ENCODE measurements at regions not wholly inside any gene's neighbourhood (a gene's known extent, or its start where the extent isn't known, plus 50 kb on each side); places are given as distances from the start of the nearest gene placed in this dataset.

- dilution Hi-C loops (cut with MboI; ENCODE audit: extremely low pct_ligation_motif_present, low sequenced_read_pairs) = no loop called here
- FAIRE-seq = no peak
Observed at GRCh38 chr17:54738496-54738895, 162.2 kb upstream of the TOM1L1 start.

GRCh38 chr17:54744750-54745149 lies 155.9 kb upstream of the TOM1L1 start:
- no peak overlapping the region for H2AFZ ChIP-seq (ENCODE audit: control insufficient read depth, low read length)
- no peaks in the 10 kb centered on the region for H3K27me3 ChIP-seq (ENCODE audit: control insufficient read depth, extremely low read depth, insufficient read depth, low read length)
- H3K27ac ChIP-seq (ENCODE audit: control insufficient read depth, insufficient read depth, low read length) = no peak overlapping the region
- dilution Hi-C loops (cut with MboI; ENCODE audit: extremely low pct_ligation_motif_present, low sequenced_read_pairs) = no loop called here
- no peaks in the 10 kb centered on the region for H3K79me2 ChIP-seq (ENCODE audit: control insufficient read depth, insufficient read depth, low read length)
- H3K36me3 ChIP-seq (ENCODE audit: control insufficient read depth in 2 of 2, extremely low read depth in 1 of 2, insufficient read depth in 2 of 2, low read length in 2 of 2) = no peaks in the 10 kb centered on the region
- FAIRE-seq (no peak), DNase-seq (ENCODE audit: low read depth, low spot score) (no peak)
- TF ChIP-seq CTCF (optimal IDR thresholded peaks at IDR 0.05 in 1 of 3, IDR thresholded peaks at IDR 0.05 in 1 of 3, conservative IDR thresholded peaks at IDR 0.05 in 1 of 3; ENCODE audit: extremely low read depth in 1 of 3, insufficient read depth in 2 of 3, low read length in 3 of 3) (no peak), EZH2 (IDR thresholded peaks at IDR 0.05; ENCODE audit: low read length) (no peak)
- H3K4me1 ChIP-seq (ENCODE audit: control insufficient read depth, extremely low read depth, insufficient read depth, low read length) = no peaks in the 10 kb centered on the region
- H3K9me3 ChIP-seq (ENCODE audit: control insufficient read depth, low read depth, low read length) = no peaks in the 10 kb centered on the region
- no peak overlapping the region for H3K4me3 ChIP-seq (ENCODE audit: control insufficient read depth in 2 of 3, extremely low read depth in 1 of 3, insufficient read depth in 2 of 3, low read depth in 1 of 3, low read length in 3 of 3)
- no peaks in the 10 kb centered on the region for H3K9me1 ChIP-seq (ENCODE audit: control insufficient read depth, extremely low read depth, insufficient read depth, low read length)
- H3K4me2 ChIP-seq (ENCODE audit: control insufficient read depth, extremely low read depth, insufficient read depth, low read depth, low read length) = no peak overlapping the region
- H3K9ac ChIP-seq (ENCODE audit: control insufficient read depth, extremely low read depth, insufficient read depth, low read length) = no peak overlapping the region
- H4K20me1 ChIP-seq (ENCODE audit: control insufficient read depth, extremely low read depth, insufficient read depth, low read length) = no peaks in the 10 kb centered on the region

More at GRCh38 chr17:54738496-54738895, 162.2 kb upstream of the TOM1L1 start:
- H3K27me3 ChIP-seq (ENCODE audit: control insufficient read depth, extremely low read depth, insufficient read depth, low read length) = no peaks in the 10 kb centered on the region
- H3K4me2 ChIP-seq (ENCODE audit: control insufficient read depth, extremely low read depth, insufficient read depth, low read depth, low read length) = no peak overlapping the region
- no peaks in the 10 kb centered on the region for H3K36me3 ChIP-seq (ENCODE audit: control insufficient read depth in 2 of 2, extremely low read depth in 1 of 2, insufficient read depth in 2 of 2, low read length in 2 of 2)
- no peak overlapping the region for H2AFZ ChIP-seq (ENCODE audit: control insufficient read depth, low read length)
- H3K27ac ChIP-seq (ENCODE audit: control insufficient read depth, insufficient read depth, low read length) = no peak overlapping the region
- H3K4me3 ChIP-seq (ENCODE audit: control insufficient read depth in 2 of 3, extremely low read depth in 1 of 3, insufficient read depth in 2 of 3, low read depth in 1 of 3, low read length in 3 of 3) = no peak overlapping the region
- H3K9me1 ChIP-seq (ENCODE audit: control insufficient read depth, extremely low read depth, insufficient read depth, low read length) = no peaks in the 10 kb centered on the region
- H3K9ac ChIP-seq (ENCODE audit: control insufficient read depth, extremely low read depth, insufficient read depth, low read length) = no peak overlapping the region
- H3K9me3 ChIP-seq (ENCODE audit: control insufficient read depth, low read depth, low read length) = no peaks in the 10 kb centered on the region
- H3K79me2 ChIP-seq (ENCODE audit: control insufficient read depth, insufficient read depth, low read length) = no peaks in the 10 kb centered on the region
- no peak for TF ChIP-seq CTCF (optimal IDR thresholded peaks at IDR 0.05 in 1 of 3, IDR thresholded peaks at IDR 0.05 in 1 of 3, conservative IDR thresholded peaks at IDR 0.05 in 1 of 3; ENCODE audit: extremely low read depth in 1 of 3, insufficient read depth in 2 of 3, low read length in 3 of 3)
- no peak for TF ChIP-seq EZH2 (IDR thresholded peaks at IDR 0.05; ENCODE audit: low read length)
- no peak for DNase-seq (ENCODE audit: low read depth, low spot score)
- no peaks in the 10 kb centered on the region for H4K20me1 ChIP-seq (ENCODE audit: control insufficient read depth, extremely low read depth, insufficient read depth, low read length)
- no peaks in the 10 kb centered on the region for H3K4me1 ChIP-seq (ENCODE audit: control insufficient read depth, extremely low read depth, insufficient read depth, low read length)
